ENCODE measurements at regions not wholly inside any gene's neighbourhood (a gene's known extent, or its start where the extent isn't known, plus 50 kb on each side); places are given as distances from the start of the nearest gene placed in this dataset.

GRCh38 chr9:2354216-2354615 lies 267.4 kb upstream of the VLDLR start:
- H3K9me3 ChIP-seq (replicated peaks; ENCODE audit: control insufficient read depth, insufficient read depth, low read depth, low read length) = no peaks in the 10 kb centered on the region
- H2AFZ ChIP-seq (ENCODE audit: low read depth, low read length) = no peak overlapping the region
- DNase-seq (ENCODE audit: extremely low read depth in 1 of 4, low spot score in 3 of 4) (no peak), FAIRE-seq (no peak), ATAC-seq (no peak)
- WGBS (ENCODE audit: insufficient coverage, low coverage, missing lambda C conversion rate) = 0% methylated on average over 3 of the region's 4 CpGs
- CTCF ChIA-PET (ENCODE audit: low intra/inter-chr PET ratio) = no interaction called here
- no peak overlapping the region for H3K4me3 ChIP-seq
- TF ChIP-seq TCFL5 (CRISPR knock-in tag; conservative IDR thresholded peaks at IDR 0.05) (no peak), ELF2 (CRISPR knock-in tag; IDR thresholded peaks at IDR 0.05) (no peak), BCL6 (CRISPR knock-in tag; IDR thresholded peaks at IDR 0.05) (no peak), TSHZ1 (CRISPR knock-in tag; IDR thresholded peaks at IDR 0.05) (no peak), SAFB (IDR thresholded peaks at IDR 0.05; ENCODE audit: borderline replicate concordance, low read depth, low read length) (no peak), CBFA2T3 (IDR thresholded peaks at IDR 0.05) (no peak), HNRNPLL (IDR thresholded peaks at IDR 0.05; ENCODE audit: low read depth, low read length, poor library complexity, severe bottlenecking) (no peak), VEZF1 (CRISPR knock-in tag; IDR thresholded peaks at IDR 0.05) (no peak), SIX5 (IDR thresholded peaks at IDR 0.05; ENCODE audit: borderline replicate concordance in 1 of 2, insufficient read depth in 1 of 2, low read depth in 1 of 2, low read length in 2 of 2) (no peak), HSF4 (CRISPR knock-in tag; IDR thresholded peaks at IDR 0.05; ENCODE audit: borderline replicate concordance) (no peak)
- TF ChIP-seq, protein P1, sequence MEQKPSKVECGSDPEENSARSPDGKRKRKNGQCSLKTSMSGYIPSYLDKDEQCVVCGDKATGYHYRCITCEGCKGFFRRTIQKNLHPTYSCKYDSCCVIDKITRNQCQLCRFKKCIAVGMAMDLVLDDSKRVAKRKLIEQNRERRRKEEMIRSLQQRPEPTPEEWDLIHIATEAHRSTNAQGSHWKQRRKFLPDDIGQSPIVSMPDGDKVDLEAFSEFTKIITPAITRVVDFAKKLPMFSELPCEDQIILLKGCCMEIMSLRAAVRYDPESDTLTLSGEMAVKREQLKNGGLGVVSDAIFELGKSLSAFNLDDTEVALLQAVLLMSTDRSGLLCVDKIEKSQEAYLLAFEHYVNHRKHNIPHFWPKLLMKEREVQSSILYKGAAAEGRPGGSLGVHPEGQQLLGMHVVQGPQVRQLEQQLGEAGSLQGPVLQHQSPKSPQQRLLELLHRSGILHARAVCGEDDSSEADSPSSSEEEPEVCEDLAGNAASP (IDR thresholded peaks at IDR 0.05) = no peak
- in situ Hi-C loops (cut with MboI) (no loop called here), intact Hi-C loops (cut with micrococcal nuclease) (no loop called here)
- no TSS peak for BruUV-seq (replicated peaks)
- no peaks in the 10 kb centered on the region for H3K36me3 ChIP-seq (ENCODE audit: control insufficient read depth, insufficient read depth, low read length)
- H3K4me2 ChIP-seq (ENCODE audit: insufficient read depth, low read length) = no peak overlapping the region
- H4K20me1 ChIP-seq (replicated peaks; ENCODE audit: control insufficient read depth, insufficient read depth, low read length) = no peaks in the 10 kb centered on the region
- no peaks in the 10 kb centered on the region for H3K79me2 ChIP-seq (ENCODE audit: control insufficient read depth, insufficient read depth, low read length)
- H3K9me1 ChIP-seq (ENCODE audit: control insufficient read depth, insufficient read depth, low read length) = no peaks in the 10 kb centered on the region
- H3K4me1 ChIP-seq (replicated peaks in 1 of 2; ENCODE audit: control insufficient read depth in 2 of 2, insufficient read depth in 2 of 2, low read length in 2 of 2) = no peaks in the 10 kb centered on the region
- POLR2A ChIA-PET = no interaction called here
- H3K27ac ChIP-seq (ENCODE audit: extremely low read depth, low read depth, low read length) = no peak overlapping the region
- H3K9ac ChIP-seq (ENCODE audit: insufficient read depth in 1 of 2, low read depth in 2 of 2, low read length in 2 of 2) = no peak overlapping the region
- H3K27me3 ChIP-seq (ENCODE audit: control insufficient read depth in 2 of 2, insufficient read depth in 2 of 2, low read length in 2 of 2) = no peaks in the 10 kb centered on the region
